ENCODE measurements at regions not wholly inside any gene's neighbourhood (a gene's known extent, or its start where the extent isn't known, plus 50 kb on each side); places are given as distances from the start of the nearest gene placed in this dataset.
A peak's percentile ranks its signal among the peaks of the same experiment; 100 is the strongest.

DNA sequence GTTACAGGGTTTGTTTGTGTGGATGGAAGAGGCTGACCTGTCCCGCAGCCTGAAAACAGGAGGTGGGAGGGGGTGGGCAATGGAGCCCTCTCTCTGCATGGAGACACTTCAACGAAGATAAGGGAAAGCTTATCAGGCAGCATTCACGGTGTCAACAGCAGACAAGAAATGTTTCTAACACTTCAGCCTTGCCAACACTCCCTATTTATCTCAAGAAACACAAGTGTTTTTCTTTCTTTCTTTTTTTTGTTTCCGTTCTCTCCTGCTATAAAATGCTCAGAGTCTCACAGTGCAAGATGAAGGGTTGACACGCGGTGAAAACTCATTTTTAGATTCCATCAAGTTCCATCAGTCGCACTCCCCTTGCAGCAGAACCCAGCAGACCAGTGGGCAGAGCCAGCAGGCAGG is 594.4 kb downstream of the MATN1 start:
- no peaks in the 10 kb centered on the region for H3K27me3 ChIP-seq (ENCODE audit: insufficient read depth, low read depth, low read length)
- H3F3A ChIP-seq (ENCODE audit: insufficient read depth, low read length, poor library complexity, severe bottlenecking) = no peaks in the 10 kb centered on the region
- no peak overlapping the region for H3K27ac ChIP-seq (ENCODE audit: low read length)
- H2AFZ ChIP-seq (ENCODE audit: low read depth, low read length) = no peak overlapping the region
- no peaks in the 10 kb centered on the region for H3K36me3 ChIP-seq (ENCODE audit: insufficient read depth, low read length)
- H3K4me3 ChIP-seq (ENCODE audit: low read length) = no peak overlapping the region
- H3K4me2 ChIP-seq (ENCODE audit: low read length) = no peak overlapping the region
- no peaks in the 10 kb centered on the region for H4K20me1 ChIP-seq (ENCODE audit: insufficient read depth)
- H3K9ac ChIP-seq (ENCODE audit: low read length) = no peak overlapping the region
- H3K79me2 ChIP-seq (replicated peaks; ENCODE audit: insufficient read depth, low read length) = no peaks in the 10 kb centered on the region
- H3K9me2 ChIP-seq (ENCODE audit: insufficient read depth, low read length) = no peaks in the 10 kb centered on the region
- H3K9me3 ChIP-seq (ENCODE audit: low read length) = no peaks in the 10 kb centered on the region
- TF ChIP-seq TAF1 (IDR thresholded peaks at IDR 0.05; ENCODE audit: low read depth) (no peak), POLR2AphosphoS5 (IDR thresholded peaks at IDR 0.05) (no peak), MXI1 (conservative IDR thresholded peaks at IDR 0.05; ENCODE audit: poor library complexity, severe bottlenecking) (no peak), SMC3 (conservative IDR thresholded peaks at IDR 0.05; ENCODE audit: poor library complexity) (no peak), RAD21 (conservative IDR thresholded peaks at IDR 0.05) (no peak), EZH2 (IDR thresholded peaks at IDR 0.05; ENCODE audit: borderline replicate concordance, insufficient read depth, low read length, poor library complexity, severe bottlenecking) (no peak)
- TF ChIP-seq, protein P1, sequence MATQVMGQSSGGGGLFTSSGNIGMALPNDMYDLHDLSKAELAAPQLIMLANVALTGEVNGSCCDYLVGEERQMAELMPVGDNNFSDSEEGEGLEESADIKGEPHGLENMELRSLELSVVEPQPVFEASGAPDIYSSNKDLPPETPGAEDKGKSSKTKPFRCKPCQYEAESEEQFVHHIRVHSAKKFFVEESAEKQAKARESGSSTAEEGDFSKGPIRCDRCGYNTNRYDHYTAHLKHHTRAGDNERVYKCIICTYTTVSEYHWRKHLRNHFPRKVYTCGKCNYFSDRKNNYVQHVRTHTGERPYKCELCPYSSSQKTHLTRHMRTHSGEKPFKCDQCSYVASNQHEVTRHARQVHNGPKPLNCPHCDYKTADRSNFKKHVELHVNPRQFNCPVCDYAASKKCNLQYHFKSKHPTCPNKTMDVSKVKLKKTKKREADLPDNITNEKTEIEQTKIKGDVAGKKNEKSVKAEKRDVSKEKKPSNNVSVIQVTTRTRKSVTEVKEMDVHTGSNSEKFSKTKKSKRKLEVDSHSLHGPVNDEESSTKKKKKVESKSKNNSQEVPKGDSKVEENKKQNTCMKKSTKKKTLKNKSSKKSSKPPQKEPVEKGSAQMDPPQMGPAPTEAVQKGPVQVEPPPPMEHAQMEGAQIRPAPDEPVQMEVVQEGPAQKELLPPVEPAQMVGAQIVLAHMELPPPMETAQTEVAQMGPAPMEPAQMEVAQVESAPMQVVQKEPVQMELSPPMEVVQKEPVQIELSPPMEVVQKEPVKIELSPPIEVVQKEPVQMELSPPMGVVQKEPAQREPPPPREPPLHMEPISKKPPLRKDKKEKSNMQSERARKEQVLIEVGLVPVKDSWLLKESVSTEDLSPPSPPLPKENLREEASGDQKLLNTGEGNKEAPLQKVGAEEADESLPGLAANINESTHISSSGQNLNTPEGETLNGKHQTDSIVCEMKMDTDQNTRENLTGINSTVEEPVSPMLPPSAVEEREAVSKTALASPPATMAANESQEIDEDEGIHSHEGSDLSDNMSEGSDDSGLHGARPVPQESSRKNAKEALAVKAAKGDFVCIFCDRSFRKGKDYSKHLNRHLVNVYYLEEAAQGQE (IDR thresholded peaks at IDR 0.05; ENCODE audit: borderline replicate concordance) = no peak

- no peak overlapping the region for H3K4me2 ChIP-seq (ENCODE audit: low read length)
- peak; percentile 53 for TF ChIP-seq POLR2AphosphoS5 (IDR thresholded peaks at IDR 0.05)
- TF ChIP-seq RAD21 (conservative IDR thresholded peaks at IDR 0.05) = no peak
- H3K9ac ChIP-seq (ENCODE audit: low read length) = no peak overlapping the region
- H2AFZ ChIP-seq (ENCODE audit: low read depth, low read length) = no peak overlapping the region
- no peaks in the 10 kb centered on the region for H3F3A ChIP-seq (ENCODE audit: insufficient read depth, low read length, poor library complexity, severe bottlenecking)
- H3K27me3 ChIP-seq (ENCODE audit: insufficient read depth, low read depth, low read length) = no peaks in the 10 kb centered on the region
- H3K4me3 ChIP-seq (ENCODE audit: low read length) = no peak overlapping the region
- no peaks in the 10 kb centered on the region for H3K36me3 ChIP-seq (ENCODE audit: insufficient read depth, low read length)
- H3K9me3 ChIP-seq (ENCODE audit: low read length) = no peaks in the 10 kb centered on the region
- H4K20me1 ChIP-seq (ENCODE audit: insufficient read depth) = no peaks in the 10 kb centered on the region
- H3K79me2 ChIP-seq (replicated peaks; ENCODE audit: insufficient read depth, low read length) = no peaks in the 10 kb centered on the region
- H3K9me2 ChIP-seq (ENCODE audit: insufficient read depth, low read length) = no peaks in the 10 kb centered on the region
- H3K27ac ChIP-seq (ENCODE audit: low read length) = no peak overlapping the region
These were observed 596.5 kb downstream of the MATN1 start for GRCh38 chr1:30126848-30127247.

DNA sequence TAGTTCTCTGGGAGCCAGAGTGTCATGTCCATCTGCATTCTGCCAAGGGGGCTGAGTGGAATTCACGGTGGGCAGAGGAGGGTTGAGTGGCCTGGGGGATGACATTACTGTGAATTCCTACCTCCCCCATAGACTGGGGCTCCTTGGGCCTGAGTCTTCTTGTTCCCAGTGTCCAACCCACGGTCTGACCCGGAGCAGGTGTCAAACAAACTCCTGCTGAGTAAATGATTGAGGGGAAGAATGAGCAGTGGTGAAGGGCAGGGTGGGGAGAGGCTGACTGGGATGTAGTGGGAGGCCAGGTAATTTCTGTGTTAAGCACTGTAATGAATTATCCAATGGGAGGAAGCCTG is 597.6 kb downstream of the MATN1 start:
- Histone ChIP-seq H3K9ac (ENCODE audit: low read length) (no peak overlapping the region), H3K27ac (ENCODE audit: low read length) (no peak overlapping the region), H3K9me3 (ENCODE audit: low read length) (no peaks in the 10 kb centered on the region), H2AFZ (ENCODE audit: low read depth, low read length) (no peak overlapping the region), H3K4me2 (ENCODE audit: low read length) (no peak overlapping the region), H3K27me3 (ENCODE audit: insufficient read depth, low read depth, low read length) (no peaks in the 10 kb centered on the region), H3F3A (ENCODE audit: insufficient read depth, low read length, poor library complexity, severe bottlenecking) (no peaks in the 10 kb centered on the region), H3K4me3 (ENCODE audit: low read length) (no peak overlapping the region), H4K20me1 (ENCODE audit: insufficient read depth) (no peaks in the 10 kb centered on the region), H3K36me3 (ENCODE audit: insufficient read depth, low read length) (no peaks in the 10 kb centered on the region), H3K79me2 (replicated peaks; ENCODE audit: insufficient read depth, low read length) (no peaks in the 10 kb centered on the region), H3K9me2 (ENCODE audit: insufficient read depth, low read length) (no peaks in the 10 kb centered on the region)
- no peak for TF ChIP-seq MXI1 (conservative IDR thresholded peaks at IDR 0.05; ENCODE audit: poor library complexity, severe bottlenecking)
- no peak for TF ChIP-seq CTCF (IDR thresholded peaks at IDR 0.05; ENCODE audit: poor library complexity, severe bottlenecking)
- TF ChIP-seq TAF1 (IDR thresholded peaks at IDR 0.05; ENCODE audit: low read depth) = no peak
- TF ChIP-seq EZH2 (IDR thresholded peaks at IDR 0.05; ENCODE audit: borderline replicate concordance, insufficient read depth, low read length, poor library complexity, severe bottlenecking) = no peak
- no peak for TF ChIP-seq POLR2AphosphoS5 (IDR thresholded peaks at IDR 0.05)
- no peak for TF ChIP-seq SMC3 (conservative IDR thresholded peaks at IDR 0.05; ENCODE audit: poor library complexity)
- TF ChIP-seq, protein P1 (IDR thresholded peaks at IDR 0.05; ENCODE audit: borderline replicate concordance) = no peak
- no peak for TF ChIP-seq RAD21 (conservative IDR thresholded peaks at IDR 0.05)
- no peak for TF ChIP-seq EP300 (conservative IDR thresholded peaks at IDR 0.05; ENCODE audit: poor library complexity, severe bottlenecking)

Measured in neural cell (in vitro differentiated cells).